ENCODE measurements at regions not wholly inside any gene's neighbourhood (a gene's known extent, or its start where the extent isn't known, plus 50 kb on each side); places are given as distances from the start of the nearest gene placed in this dataset.

GRCh38 chr3:95476534-95476933 lies 1337.9 kb upstream of the EPHA6 start (continued):
- TF ChIP-seq PHF8 (conservative IDR thresholded peaks at IDR 0.05; ENCODE audit: low read depth, low read length) (no peak), SP4 (IDR thresholded peaks at IDR 0.05; ENCODE audit: low read length) (no peak)

All from H1 (cell line).